HG03571 (cell line): ENCODE measurements at regions not wholly inside any gene's neighbourhood (a gene's known extent, or its start where the extent isn't known, plus 50 kb on each side); places are given as distances from the start of the nearest gene placed in this dataset.
"Not testable (repeated sequence)": the region's sequence is repeated elsewhere in the genome, so short reads cannot be mapped to it uniquely, and the experiment has no call there.

ENCODE experiments used
- ATAC-seq: cut with Tn5 transposase; IDR thresholded peaks from one replicate; pipeline ENCODE4 v1.9.1; 2021; ENCODE audit not compliant: unreplicated experiment

GRCh38 chr6:69623357-69623756 is 173.5 kb downstream of the LMBRD1 start:
- ATAC-seq, result no peak

- ATAC-seq, result no peak
Measured at GRCh38 chr6:69622924-69623323, 173.9 kb downstream of the LMBRD1 start.

GRCh38 chr6:69622230-69622629 is 174.6 kb downstream of the LMBRD1 start:
- no peak for ATAC-seq

GRCh38 chr6:69617163-69617562 is 179.6 kb downstream of the LMBRD1 start:
- ATAC-seq, result no peak

- ATAC-seq, result no peak
Measured at GRCh38 chr6:69609836-69610472, 186.9 kb downstream of the LMBRD1 start.

- no peak for ATAC-seq
Measured at GRCh38 chr6:69601132-69601531, 195.7 kb downstream of the LMBRD1 start.

GRCh38 chr6:69594405-69594804 is 202.4 kb downstream of the LMBRD1 start:
- ATAC-seq, result no peak

GRCh38 chr6:69593706-69594105 is 203.1 kb downstream of the LMBRD1 start:
- ATAC-seq, result no peak

GRCh38 chr6:69589626-69590025 is 207.2 kb downstream of the LMBRD1 start:
- no peak for ATAC-seq

- peak; percentile 66 for ATAC-seq
Measured at GRCh38 chr6:69584913-69585729, 211.7 kb downstream of the LMBRD1 start.

- ATAC-seq, result no peak
Measured at GRCh38 chr6:69584536-69584912, 212.3 kb downstream of the LMBRD1 start.

- ATAC-seq, result no peak
Measured at GRCh38 chr6:69581581-69581980, 215.2 kb downstream of the LMBRD1 start.

- ATAC-seq, result no peak
Measured at GRCh38 chr6:69580706-69581105, 216.1 kb downstream of the LMBRD1 start.

GRCh38 chr6:69578361-69578890 is 218.4 kb downstream of the LMBRD1 start:
- no peak for ATAC-seq

- no peak for ATAC-seq
Measured at GRCh38 chr6:69571234-69571633, 225.6 kb downstream of the LMBRD1 start.

GRCh38 chr6:69570106-69570505 is 226.7 kb downstream of the LMBRD1 start:
- no peak for ATAC-seq

GRCh38 chr6:69560597-69560996 is 236.2 kb downstream of the LMBRD1 start:
- not testable (repeated sequence) for ATAC-seq

- no peak for ATAC-seq
Measured at GRCh38 chr6:69555088-69555638, 241.6 kb downstream of the LMBRD1 start.

GRCh38 chr6:69542494-69542893 is 254.3 kb downstream of the LMBRD1 start:
- no peak for ATAC-seq

- no peak for ATAC-seq
Measured at GRCh38 chr6:69527921-69528476, 268.8 kb downstream of the LMBRD1 start.

- ATAC-seq, result not testable (repeated sequence)
Measured at GRCh38 chr6:69515480-69515879, 281.3 kb downstream of the LMBRD1 start.

- ATAC-seq, result no peak
Measured at GRCh38 chr6:69494595-69494994, 302.2 kb downstream of the LMBRD1 start.
